ENCODE measurements at regions not wholly inside any gene's neighbourhood (a gene's known extent, or its start where the extent isn't known, plus 50 kb on each side); places are given as distances from the start of the nearest gene placed in this dataset.
"Not testable (repeated sequence)": the region's sequence is repeated elsewhere in the genome, so short reads cannot be mapped to it uniquely, and the experiment has no call there.

DNA sequence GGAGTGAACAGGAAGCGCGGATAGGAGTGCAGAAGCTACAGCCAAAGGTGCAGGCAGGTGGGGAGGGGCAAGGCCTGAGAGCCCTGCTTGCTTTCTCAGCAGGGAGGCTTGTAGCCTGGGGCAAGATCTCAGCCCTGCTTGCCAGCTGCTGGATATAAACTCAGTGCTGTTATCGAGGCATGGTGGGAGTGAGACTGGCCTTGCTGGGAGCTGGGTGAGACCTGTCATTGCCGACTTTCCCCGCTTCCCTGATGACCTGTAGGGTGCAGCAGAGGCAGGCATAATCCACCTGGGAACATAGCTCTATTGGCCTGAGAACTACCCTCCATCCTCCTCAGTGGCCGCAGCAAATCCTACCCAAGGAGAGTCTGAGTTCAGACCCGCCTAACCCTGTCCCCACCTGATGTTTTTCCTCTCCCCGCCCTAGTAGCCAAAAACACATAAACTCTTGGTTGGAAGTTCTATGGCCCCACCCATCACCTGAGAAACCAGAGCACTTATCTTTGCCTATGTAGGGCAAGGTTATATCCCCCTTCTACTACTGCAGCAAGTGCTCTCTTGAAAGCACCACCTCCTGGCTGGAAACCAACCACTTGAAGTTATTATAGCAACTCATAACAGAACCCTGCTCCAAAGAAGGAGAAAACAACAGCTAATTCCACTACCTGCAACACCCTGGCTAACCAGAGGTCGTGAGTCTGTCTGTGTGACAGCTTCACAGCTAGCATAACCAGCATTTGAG, 80.7 kb downstream of the FHIP1A start:
- Histone ChIP-seq H3K9me3 (replicated peaks; ENCODE audit: control insufficient read depth, insufficient read depth, low read length) (no peaks in the 10 kb centered on the region; the same call in 2 of the 3 replicates), H3K9ac (ENCODE audit: control insufficient read depth, insufficient read depth, low read length) (no peak overlapping the region), H3K36me3 (ENCODE audit: control insufficient read depth in 2 of 2, insufficient read depth in 2 of 2, low read length in 1 of 2) (no peaks in the 10 kb centered on the region), H3K27me3 (replicated peaks in 1 of 2; ENCODE audit: control insufficient read depth in 2 of 2, insufficient read depth in 2 of 2, low read length in 1 of 2) (no peaks in the 10 kb centered on the region), H4K20me1 (ENCODE audit: control insufficient read depth, insufficient read depth) (no peaks in the 10 kb centered on the region), H3K27ac (ENCODE audit: control insufficient read depth, insufficient read depth) (no peak overlapping the region), H2AFZ (ENCODE audit: control insufficient read depth, low read depth, low read length) (no peak overlapping the region), H3K4me3 (no peak overlapping the region), H3K79me2 (ENCODE audit: control insufficient read depth, insufficient read depth, low read length) (no peaks in the 10 kb centered on the region), H3K4me1 (ENCODE audit: control insufficient read depth, insufficient read depth, low read length) (no peaks in the 10 kb centered on the region), H3K4me2 (ENCODE audit: control insufficient read depth, insufficient read depth) (no peak overlapping the region)
- intact Hi-C loops (cut with micrococcal nuclease; ENCODE audit: unreplicated experiment), result no loop called here
- ATAC-seq (no peak), DNase-seq (ENCODE audit: low read depth, low spot score) (no peak), FAIRE-seq (no peak)
- BruUV-seq (replicated peaks), result no TSS peak
- RAD21 ChIA-PET (ENCODE audit: unreplicated experiment), result no interaction called here
- TF ChIP-seq, protein P1, sequence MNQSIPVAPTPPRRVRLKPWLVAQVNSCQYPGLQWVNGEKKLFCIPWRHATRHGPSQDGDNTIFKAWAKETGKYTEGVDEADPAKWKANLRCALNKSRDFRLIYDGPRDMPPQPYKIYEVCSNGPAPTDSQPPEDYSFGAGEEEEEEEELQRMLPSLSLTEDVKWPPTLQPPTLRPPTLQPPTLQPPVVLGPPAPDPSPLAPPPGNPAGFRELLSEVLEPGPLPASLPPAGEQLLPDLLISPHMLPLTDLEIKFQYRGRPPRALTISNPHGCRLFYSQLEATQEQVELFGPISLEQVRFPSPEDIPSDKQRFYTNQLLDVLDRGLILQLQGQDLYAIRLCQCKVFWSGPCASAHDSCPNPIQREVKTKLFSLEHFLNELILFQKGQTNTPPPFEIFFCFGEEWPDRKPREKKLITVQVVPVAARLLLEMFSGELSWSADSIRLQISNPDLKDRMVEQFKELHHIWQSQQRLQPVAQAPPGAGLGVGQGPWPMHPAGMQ (IDR thresholded peaks at IDR 0.05; ENCODE audit: borderline replicate concordance), result no peak
- POLR2A ChIA-PET, result no interaction called here
- 56% methylated on average over 9 of the region's 9 CpGs for WGBS (ENCODE audit: insufficient coverage, insufficient replicate concordance, low lambda C conversion rate, missing lambda C conversion rate)
- in situ Hi-C loops (cut with MboI), result no loop called here
- CTCF ChIA-PET, result interaction anchor here (0.9 kb wide), 1 partner anchor 11 kb away, joined by 3 read pairs; no protein-coding TSS in a partner anchor
- SMC1A ChIA-PET (ENCODE audit: uncharacterized antibody, unreplicated experiment), result no interaction called here

DNA sequence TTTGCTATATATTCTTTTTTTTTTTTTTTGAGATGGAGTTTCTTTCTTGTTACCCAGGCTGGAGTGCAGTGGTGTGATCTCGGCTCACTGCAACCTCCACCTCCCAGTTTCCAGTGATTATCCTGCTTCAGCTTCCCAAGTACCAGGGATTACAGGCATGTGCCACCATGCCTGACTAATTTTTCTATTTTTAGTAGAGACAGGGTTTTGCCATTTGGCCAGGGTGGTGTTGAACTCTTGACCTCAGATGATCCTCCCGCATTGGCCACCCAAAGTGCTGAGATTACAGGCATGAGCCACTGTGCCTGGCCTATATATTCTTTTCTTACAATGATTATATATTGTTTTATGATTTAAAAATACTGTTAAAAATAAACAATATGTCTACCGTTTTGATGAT, 86.6 kb downstream of the FHIP1A start:
- DNase-seq (ENCODE audit: low read depth, low spot score); FAIRE-seq; H2AFZ ChIP-seq (ENCODE audit: control insufficient read depth, low read depth, low read length); SMC1A ChIA-PET (ENCODE audit: uncharacterized antibody, unreplicated experiment); H3K36me3 ChIP-seq (ENCODE audit: control insufficient read depth in 2 of 2, insufficient read depth in 2 of 2, low read length in 1 of 2); BruUV-seq (replicated peaks); H3K9me3 ChIP-seq (replicated peaks; ENCODE audit: control insufficient read depth, insufficient read depth, low read length); H3K27ac ChIP-seq (ENCODE audit: control insufficient read depth, insufficient read depth); POLR2A ChIA-PET; RAD21 ChIA-PET (ENCODE audit: unreplicated experiment); H4K20me1 ChIP-seq (ENCODE audit: control insufficient read depth, insufficient read depth); H3K27me3 ChIP-seq (replicated peaks in 1 of 2; ENCODE audit: control insufficient read depth in 2 of 2, insufficient read depth in 2 of 2, low read length in 1 of 2); H3K9ac ChIP-seq (ENCODE audit: control insufficient read depth, insufficient read depth, low read length); H3K79me2 ChIP-seq (ENCODE audit: control insufficient read depth, insufficient read depth, low read length); H3K4me1 ChIP-seq (ENCODE audit: control insufficient read depth, insufficient read depth, low read length); ATAC-seq; intact Hi-C loops (cut with micrococcal nuclease; ENCODE audit: unreplicated experiment); H3K4me3 ChIP-seq; CTCF ChIA-PET; in situ Hi-C loops (cut with MboI); H3K4me2 ChIP-seq (ENCODE audit: control insufficient read depth, insufficient read depth): not testable (repeated sequence)
- WGBS (ENCODE audit: insufficient coverage, insufficient replicate concordance, low lambda C conversion rate, missing lambda C conversion rate), result 87% methylated on average over 2 of the region's 3 CpGs

DNA sequence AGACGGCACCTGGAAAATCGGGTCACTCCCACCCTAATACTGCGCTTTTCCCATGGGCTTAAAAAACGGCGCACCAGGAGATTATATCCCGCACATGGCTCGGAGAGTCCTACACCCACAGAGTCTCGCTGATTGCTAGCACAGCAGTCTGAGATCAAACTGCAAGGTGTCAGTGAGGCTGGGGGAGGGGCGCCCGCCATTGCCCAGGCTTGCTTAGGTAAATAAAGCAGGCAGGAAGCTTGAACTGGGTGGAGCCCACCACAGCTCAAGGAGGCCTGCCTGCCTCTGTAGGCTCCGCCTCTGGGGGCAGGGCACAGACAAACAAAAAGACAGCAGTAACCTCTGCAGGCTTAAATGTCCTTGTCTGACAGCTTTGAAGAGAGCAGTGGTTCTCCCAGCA, 102.6 kb downstream of the FHIP1A start:
- intact Hi-C loops (cut with micrococcal nuclease; ENCODE audit: unreplicated experiment); H3K4me2 ChIP-seq (ENCODE audit: control insufficient read depth, insufficient read depth); H3K27me3 ChIP-seq (replicated peaks in 1 of 2; ENCODE audit: control insufficient read depth in 2 of 2, insufficient read depth in 2 of 2, low read length in 1 of 2); in situ Hi-C loops (cut with MboI); H3K9me3 ChIP-seq (replicated peaks; ENCODE audit: control insufficient read depth, insufficient read depth, low read length); H3K9ac ChIP-seq (ENCODE audit: control insufficient read depth, insufficient read depth, low read length); H3K4me3 ChIP-seq; ATAC-seq; H2AFZ ChIP-seq (ENCODE audit: control insufficient read depth, low read depth, low read length); POLR2A ChIA-PET; FAIRE-seq; BruUV-seq (replicated peaks); DNase-seq (ENCODE audit: low read depth, low spot score); H3K36me3 ChIP-seq (ENCODE audit: control insufficient read depth in 2 of 2, insufficient read depth in 2 of 2, low read length in 1 of 2); H3K27ac ChIP-seq (ENCODE audit: control insufficient read depth, insufficient read depth); H3K79me2 ChIP-seq (ENCODE audit: control insufficient read depth, insufficient read depth, low read length); H4K20me1 ChIP-seq (ENCODE audit: control insufficient read depth, insufficient read depth); SMC1A ChIA-PET (ENCODE audit: uncharacterized antibody, unreplicated experiment); RAD21 ChIA-PET (ENCODE audit: unreplicated experiment); CTCF ChIA-PET; H3K4me1 ChIP-seq (ENCODE audit: control insufficient read depth, insufficient read depth, low read length): not testable (repeated sequence)
- 58% methylated on average over 10 of the region's 11 CpGs for WGBS (ENCODE audit: insufficient coverage, insufficient replicate concordance, low lambda C conversion rate, missing lambda C conversion rate)
